ENCODE measurements at regions not wholly inside any gene's neighbourhood (a gene's known extent, or its start where the extent isn't known, plus 50 kb on each side); places are given as distances from the start of the nearest gene placed in this dataset.

DNA sequence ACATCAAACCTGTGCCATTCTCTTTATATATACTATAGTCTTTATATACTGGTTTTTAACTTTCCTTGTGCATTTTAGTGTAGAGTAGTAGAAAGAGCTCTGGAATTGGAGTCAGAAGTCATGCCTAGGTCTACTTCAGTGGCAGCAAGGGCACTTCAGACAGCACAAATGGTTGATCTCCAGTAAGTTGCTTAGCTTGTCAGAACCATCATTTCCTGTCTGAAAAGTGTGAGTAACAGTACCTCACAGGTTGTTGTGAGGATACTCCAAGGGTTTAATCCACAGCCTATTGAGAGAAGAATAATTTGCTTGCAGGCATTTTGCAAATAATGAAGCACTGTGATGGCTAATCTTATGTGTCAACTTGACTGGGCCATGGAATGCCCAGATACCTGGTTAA is 95.8 kb upstream of the NR4A3 start:
- Histone ChIP-seq H3K4me3 (replicated peaks in 1 of 3; ENCODE audit: insufficient read depth in 1 of 3, low read depth in 2 of 3, low read length in 3 of 3) (no peak overlapping the region), H3K4me1 (ENCODE audit: insufficient read depth, low read length) (no peaks in the 10 kb centered on the region), H3K4me2 (ENCODE audit: low read depth, low read length) (no peak overlapping the region), H4K20me1 (ENCODE audit: insufficient read depth, low read length) (no peaks in the 10 kb centered on the region), H3K36me3 (replicated peaks in 1 of 2; ENCODE audit: control insufficient read depth in 1 of 2, insufficient read depth in 2 of 2, low read length in 2 of 2) (no peaks in the 10 kb centered on the region), H2AFZ (ENCODE audit: low read length) (no peak overlapping the region), H3K27ac (ENCODE audit: extremely low read length, insufficient read depth, low read length) (no peak overlapping the region), H3K9me3 (ENCODE audit: low read length) (no peaks in the 10 kb centered on the region), H3K9ac (ENCODE audit: insufficient read depth, low read depth, low read length) (no peak overlapping the region), H3K79me2 (ENCODE audit: insufficient read depth, low read length) (no peaks in the 10 kb centered on the region), H3K27me3 (ENCODE audit: control insufficient read depth in 1 of 2, insufficient read depth in 2 of 2, low read length in 2 of 2) (no peaks in the 10 kb centered on the region)
- ATAC-seq, result no peak
- FAIRE-seq, result no peak
- intact Hi-C loops (cut with micrococcal nuclease; ENCODE audit: unreplicated experiment), result no loop called here
- in situ Hi-C loops (cut with HindIII; ENCODE audit: extremely low pct_ligation_motif_present, low pct_unique_long_range_greater_than_20kb), result no loop called here
- ChIA-PET CTCF (ENCODE audit: low intra/inter-chr PET ratio, low total read pairs) (no interaction called here), POLR2A (no interaction called here)
- no TSS peak for BruUV-seq (replicated peaks)
- DNase-seq (ENCODE audit: low spot score), result no peak
- TF ChIP-seq, protein P1, sequence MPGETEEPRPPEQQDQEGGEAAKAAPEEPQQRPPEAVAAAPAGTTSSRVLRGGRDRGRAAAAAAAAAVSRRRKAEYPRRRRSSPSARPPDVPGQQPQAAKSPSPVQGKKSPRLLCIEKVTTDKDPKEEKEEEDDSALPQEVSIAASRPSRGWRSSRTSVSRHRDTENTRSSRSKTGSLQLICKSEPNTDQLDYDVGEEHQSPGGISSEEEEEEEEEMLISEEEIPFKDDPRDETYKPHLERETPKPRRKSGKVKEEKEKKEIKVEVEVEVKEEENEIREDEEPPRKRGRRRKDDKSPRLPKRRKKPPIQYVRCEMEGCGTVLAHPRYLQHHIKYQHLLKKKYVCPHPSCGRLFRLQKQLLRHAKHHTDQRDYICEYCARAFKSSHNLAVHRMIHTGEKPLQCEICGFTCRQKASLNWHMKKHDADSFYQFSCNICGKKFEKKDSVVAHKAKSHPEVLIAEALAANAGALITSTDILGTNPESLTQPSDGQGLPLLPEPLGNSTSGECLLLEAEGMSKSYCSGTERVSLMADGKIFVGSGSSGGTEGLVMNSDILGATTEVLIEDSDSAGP (CRISPR knock-in tag; IDR thresholded peaks at IDR 0.05; ENCODE audit: borderline replicate concordance), result no peak
- TF ChIP-seq, protein P2, sequence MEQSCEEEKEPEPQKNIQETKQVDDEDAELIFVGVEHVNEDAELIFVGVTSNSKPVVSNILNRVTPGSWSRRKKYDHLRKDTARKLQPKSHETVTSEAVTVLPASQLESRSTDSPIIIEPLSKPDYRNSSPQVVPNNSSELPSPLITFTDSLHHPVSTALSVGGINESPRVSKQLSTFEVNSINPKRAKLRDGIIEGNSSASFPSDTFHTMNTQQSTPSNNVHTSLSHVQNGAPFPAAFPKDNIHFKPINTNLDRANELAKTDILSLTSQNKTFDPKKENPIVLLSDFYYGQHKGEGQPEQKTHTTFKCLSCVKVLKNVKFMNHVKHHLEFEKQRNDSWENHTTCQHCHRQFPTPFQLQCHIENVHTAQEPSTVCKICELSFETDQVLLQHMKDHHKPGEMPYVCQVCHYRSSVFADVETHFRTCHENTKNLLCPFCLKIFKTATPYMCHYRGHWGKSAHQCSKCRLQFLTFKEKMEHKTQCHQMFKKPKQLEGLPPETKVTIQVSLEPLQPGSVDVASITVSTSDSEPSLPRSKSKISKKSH (CRISPR knock-in tag; IDR thresholded peaks at IDR 0.05; ENCODE audit: borderline replicate concordance), result no peak
- no peak for TF ChIP-seq SIN3B (IDR thresholded peaks at IDR 0.05; ENCODE audit: low read length)

DNA sequence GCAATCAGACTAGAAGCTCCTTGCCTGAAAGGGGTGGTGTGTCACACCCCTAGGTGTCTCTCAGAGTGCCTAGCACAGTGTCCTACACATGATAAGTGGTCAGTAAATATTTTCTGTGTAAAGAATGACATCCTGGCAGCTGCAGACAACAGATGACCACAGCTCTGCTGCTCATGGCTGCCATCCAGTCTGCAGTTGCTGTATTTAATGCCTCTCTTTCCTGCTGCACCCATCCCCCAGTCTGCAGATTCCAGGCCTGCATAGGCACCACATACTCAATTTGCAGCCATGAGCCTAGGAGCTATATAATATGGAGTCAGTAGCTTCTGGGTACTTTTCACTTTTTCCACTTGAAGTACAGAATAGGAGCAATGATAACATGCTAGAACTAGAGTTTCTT is 94.9 kb upstream of the NR4A3 start:
- no peaks in the 10 kb centered on the region for H3K4me1 ChIP-seq (ENCODE audit: insufficient read depth, low read length)
- H3K4me3 ChIP-seq (replicated peaks in 1 of 3; ENCODE audit: insufficient read depth in 1 of 3, low read depth in 2 of 3, low read length in 3 of 3), result no peak overlapping the region
- H3K36me3 ChIP-seq (replicated peaks in 1 of 2; ENCODE audit: control insufficient read depth in 1 of 2, insufficient read depth in 2 of 2, low read length in 2 of 2), result no peaks in the 10 kb centered on the region
- ATAC-seq, result no peak
- in situ Hi-C loops (cut with HindIII; ENCODE audit: extremely low pct_ligation_motif_present, low pct_unique_long_range_greater_than_20kb) (no loop called here), intact Hi-C loops (cut with micrococcal nuclease; ENCODE audit: unreplicated experiment) (no loop called here)
- TF ChIP-seq THYN1 (CRISPR knock-in tag; IDR thresholded peaks at IDR 0.05; ENCODE audit: borderline replicate concordance, low read depth) (no peak), ZNF138 (CRISPR knock-in tag; IDR thresholded peaks at IDR 0.05; ENCODE audit: low read depth) (no peak), NR2C2 (CRISPR knock-in tag; IDR thresholded peaks at IDR 0.05; ENCODE audit: borderline replicate concordance) (no peak), SMARCC2 (IDR thresholded peaks at IDR 0.05) (no peak), NAIF1 (CRISPR knock-in tag; IDR thresholded peaks at IDR 0.05; ENCODE audit: borderline replicate concordance) (no peak)
- TF ChIP-seq, protein P3, sequence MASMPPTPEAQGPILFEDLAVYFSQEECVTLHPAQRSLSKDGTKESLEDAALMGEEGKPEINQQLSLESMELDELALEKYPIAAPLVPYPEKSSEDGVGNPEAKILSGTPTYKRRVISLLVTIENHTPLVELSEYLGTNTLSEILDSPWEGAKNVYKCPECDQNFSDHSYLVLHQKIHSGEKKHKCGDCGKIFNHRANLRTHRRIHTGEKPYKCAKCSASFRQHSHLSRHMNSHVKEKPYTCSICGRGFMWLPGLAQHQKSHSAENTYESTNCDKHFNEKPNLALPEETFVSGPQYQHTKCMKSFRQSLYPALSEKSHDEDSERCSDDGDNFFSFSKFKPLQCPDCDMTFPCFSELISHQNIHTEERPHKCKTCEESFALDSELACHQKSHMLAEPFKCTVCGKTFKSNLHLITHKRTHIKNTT (CRISPR knock-in tag; IDR thresholded peaks at IDR 0.05), result no peak
- TF ChIP-seq, protein P4, sequence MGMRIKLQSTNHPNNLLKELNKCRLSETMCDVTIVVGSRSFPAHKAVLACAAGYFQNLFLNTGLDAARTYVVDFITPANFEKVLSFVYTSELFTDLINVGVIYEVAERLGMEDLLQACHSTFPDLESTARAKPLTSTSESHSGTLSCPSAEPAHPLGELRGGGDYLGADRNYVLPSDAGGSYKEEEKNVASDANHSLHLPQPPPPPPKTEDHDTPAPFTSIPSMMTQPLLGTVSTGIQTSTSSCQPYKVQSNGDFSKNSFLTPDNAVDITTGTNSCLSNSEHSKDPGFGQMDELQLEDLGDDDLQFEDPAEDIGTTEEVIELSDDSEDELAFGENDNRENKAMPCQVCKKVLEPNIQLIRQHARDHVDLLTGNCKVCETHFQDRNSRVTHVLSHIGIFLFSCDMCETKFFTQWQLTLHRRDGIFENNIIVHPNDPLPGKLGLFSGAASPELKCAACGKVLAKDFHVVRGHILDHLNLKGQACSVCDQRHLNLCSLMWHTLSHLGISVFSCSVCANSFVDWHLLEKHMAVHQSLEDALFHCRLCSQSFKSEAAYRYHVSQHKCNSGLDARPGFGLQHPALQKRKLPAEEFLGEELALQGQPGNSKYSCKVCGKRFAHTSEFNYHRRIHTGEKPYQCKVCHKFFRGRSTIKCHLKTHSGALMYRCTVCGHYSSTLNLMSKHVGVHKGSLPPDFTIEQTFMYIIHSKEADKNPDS (CRISPR knock-in tag; IDR thresholded peaks at IDR 0.05), result no peak
- H3K79me2 ChIP-seq (ENCODE audit: insufficient read depth, low read length), result no peaks in the 10 kb centered on the region
- FAIRE-seq, result no peak
- CTCF ChIA-PET (ENCODE audit: low intra/inter-chr PET ratio, low total read pairs), result no interaction called here
- no peaks in the 10 kb centered on the region for H4K20me1 ChIP-seq (ENCODE audit: insufficient read depth, low read length)
- H3K9ac ChIP-seq (ENCODE audit: insufficient read depth, low read depth, low read length), result no peak overlapping the region
- H2AFZ ChIP-seq (ENCODE audit: low read length), result no peak overlapping the region
- H3K9me3 ChIP-seq (ENCODE audit: low read length), result no peaks in the 10 kb centered on the region
- no peak overlapping the region for H3K27ac ChIP-seq (ENCODE audit: extremely low read length, insufficient read depth, low read length)
- POLR2A ChIA-PET, result no interaction called here
- no peaks in the 10 kb centered on the region for H3K27me3 ChIP-seq (ENCODE audit: control insufficient read depth in 1 of 2, insufficient read depth in 2 of 2, low read length in 2 of 2)
- DNase-seq (ENCODE audit: low spot score), result no peak
- H3K4me2 ChIP-seq (ENCODE audit: low read depth, low read length), result no peak overlapping the region
- no TSS peak for BruUV-seq (replicated peaks)
